Mucosa of descending colon (tissue), 3 donors: ENCODE measurements at regions not wholly inside any gene's neighbourhood (a gene's known extent, or its start where the extent isn't known, plus 50 kb on each side); places are given as distances from the start of the nearest gene placed in this dataset.
A peak's percentile ranks its signal among the peaks of the same experiment; 100 is the strongest.

Source experiments
- ATAC-seq: fragments of 200-7000 bp; cut with Tn5 transposase; one replicate; pipeline ENCODE4 v1.9.1; 2020; ENCODE audit warnings: mild to moderate bottlenecking, moderate library complexity
- DNase-seq, 3 donors: peaks; one replicate each; pipeline ENCODE4 v3.0.0-alpha.2; 2020
- H3K36me3 ChIP-seq: fragments of 200-600 bp; one replicate; pipeline ENCODE4 v1.8.0; 2021; ENCODE audit warnings: low read depth, mild to moderate bottlenecking
- H3K4me1 ChIP-seq: fragments of 200-600 bp; one replicate; pipeline ENCODE4 v1.8.0; 2021; ENCODE audit warnings: low read depth, mild to moderate bottlenecking
- H3K4me3 ChIP-seq: fragments of 200-600 bp; one replicate; pipeline ENCODE4 v1.8.0; 2021; ENCODE audit warnings: mild to moderate bottlenecking
- H3K9me3 ChIP-seq: fragments of 200-600 bp; one replicate; pipeline ENCODE4 v1.8.0; 2021; ENCODE audit warnings: mild to moderate bottlenecking
- CTCF ChIP-seq: fragments of 200-600 bp; IDR thresholded peaks from one replicate; pipeline ENCODE4 v1.8.0; 2022; ENCODE audit warnings: antibody characterized with exemption, mild to moderate bottlenecking
- intact Hi-C, 2 donors: fragments of 100-400 bp; cut with DNase I in 1 of 2; cut with micrococcal nuclease in 1 of 2; formaldehyde crosslinking; loops; one replicate each; pipeline versions ENCODE4 v1.11.0 to v1.11.1; 2022; cut with DNase I, micrococcal nuclease
- donor health status: DM: no; HTN: no; CAD: no; lungs with moderate emphysema.
- donor health status: DM: no; HTN: no; CAD: no.
- donor health status: DM: no; HTN: yes; CAD: no.

GRCh38 chr21:43328958-43329691 lies 97.8 kb downstream of the SIK1 start:
- no peak for ATAC-seq
- intact Hi-C loops: no loop called here
- Histone ChIP-seq H3K4me1 (peaks cover 8% of the 10 kb centered on the region), H3K9me3 (no peaks in the 10 kb centered on the region), H3K36me3 (no peaks in the 10 kb centered on the region), H3K4me3 (no peak overlapping the region)
- DNase-seq: no peak
- no peak for TF ChIP-seq CTCF

GRCh38 chr21:43328185-43328957 lies 98.6 kb downstream of the SIK1 start:
- H3K4me3 ChIP-seq: no peak overlapping the region
- H3K4me1 ChIP-seq: peaks cover 4% of the 10 kb centered on the region
- H3K9me3 ChIP-seq: no peaks in the 10 kb centered on the region
- no peak for DNase-seq
- H3K36me3 ChIP-seq: no peaks in the 10 kb centered on the region
- no peak for TF ChIP-seq CTCF
- ATAC-seq: no peak
- intact Hi-C loops: no loop called here

- no peaks in the 10 kb centered on the region for H3K9me3 ChIP-seq
- no peak for DNase-seq
- peak; percentile 13 for ATAC-seq
- intact Hi-C loops: no loop called here
- no peaks in the 10 kb centered on the region for H3K4me1 ChIP-seq
- no peak for TF ChIP-seq CTCF
- no peak overlapping the region for H3K4me3 ChIP-seq
- H3K36me3 ChIP-seq: no peaks in the 10 kb centered on the region
Observed at GRCh38 chr21:43325968-43326715, 100.8 kb downstream of the SIK1 start.

GRCh38 chr21:43325036-43325435 lies 101.9 kb downstream of the SIK1 start:
- Histone ChIP-seq H3K4me1 (no peaks in the 10 kb centered on the region), H3K36me3 (no peaks in the 10 kb centered on the region), H3K4me3 (no peak overlapping the region), H3K9me3 (no peaks in the 10 kb centered on the region)
- ATAC-seq (no peak), DNase-seq (no peak)
- intact Hi-C loops: no loop called here
- no peak for TF ChIP-seq CTCF

- intact Hi-C loops: no loop called here
- TF ChIP-seq CTCF: no peak
- no peak for ATAC-seq
- no peaks in the 10 kb centered on the region for H3K36me3 ChIP-seq
- no peak overlapping the region for H3K4me3 ChIP-seq
- no peaks in the 10 kb centered on the region for H3K9me3 ChIP-seq
- no peaks in the 10 kb centered on the region for H3K4me1 ChIP-seq
- DNase-seq: no peak
Observed at GRCh38 chr21:43324596-43324995, 102.3 kb downstream of the SIK1 start.
